ENCODE measurements at regions not wholly inside any gene's neighbourhood (a gene's known extent, or its start where the extent isn't known, plus 50 kb on each side); places are given as distances from the start of the nearest gene placed in this dataset.
A peak's percentile ranks its signal among the peaks of the same experiment; 100 is the strongest.
"Not testable (repeated sequence)": the region's sequence is repeated elsewhere in the genome, so short reads cannot be mapped to it uniquely, and the experiment has no call there.

GRCh38 chr2:12624905-12625598, 91.7 kb upstream of the TRIB2 start:
- Histone ChIP-seq H3K9me3 (ENCODE audit: low read depth) (no peaks in the 10 kb centered on the region), H3K9ac (no peak overlapping the region), H4K20me1 (ENCODE audit: low read depth) (no peaks in the 10 kb centered on the region), H3K27ac (peak overlapping the region; percentile 42), H3K4me3 (no peak overlapping the region), H3K4me2 (peak overlapping the region; percentile 61), H3F3A (ENCODE audit: low read depth) (peaks cover 14% of the 10 kb centered on the region), H3K27me3 (no peaks in the 10 kb centered on the region), H2AFZ (replicated peaks) (no peak overlapping the region), H3K4me1 (peaks cover 14% of the 10 kb centered on the region), H3K36me3 (no peaks in the 10 kb centered on the region), H3K79me2 (ENCODE audit: low read depth) (no peaks in the 10 kb centered on the region)
- Mint-ChIP-seq H3K4me1 (peaks cover 14% of the 10 kb centered on the region), H3K4me3 (no peak overlapping the region), H3K9me3 (no peaks in the 10 kb centered on the region), H3K27ac (no peak overlapping the region), H3K27me3 (ENCODE audit: insufficient read depth, low read depth) (no peaks in the 10 kb centered on the region), H3K36me3 (no peaks in the 10 kb centered on the region)
- TF ChIP-seq CTCF (IDR thresholded peaks at IDR 0.05) (no peak), EZH2 (IDR thresholded peaks at IDR 0.05) (no peak), EZH2phosphoT487 (IDR thresholded peaks at IDR 0.05) (no peak)
- peak; percentile 67 for DNase-seq (ENCODE audit: low spot score)

DNA sequence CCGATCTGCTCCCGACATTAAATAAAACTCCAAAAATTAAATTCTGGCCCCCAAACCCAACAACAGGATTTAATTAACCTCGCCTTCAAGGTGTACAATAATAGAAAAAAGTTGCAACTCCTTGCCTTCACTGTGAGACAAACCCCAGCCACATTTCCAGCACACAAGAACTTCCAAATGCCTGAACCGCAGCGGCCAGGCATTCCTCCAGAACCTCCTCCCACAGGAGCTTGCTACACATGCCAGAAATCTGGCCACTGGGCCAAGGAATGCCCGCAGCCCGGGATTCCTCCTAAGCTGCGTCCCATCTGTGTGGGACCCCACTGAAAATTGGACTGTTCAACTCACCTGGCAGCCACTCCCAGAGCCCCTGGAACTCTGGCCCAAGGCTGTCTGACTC, 88.2 kb upstream of the TRIB2 start:
- Histone ChIP-seq H3F3A (ENCODE audit: low read depth) (peaks cover 14% of the 10 kb centered on the region), H3K4me1 (peaks cover 14% of the 10 kb centered on the region)
- H3K4me2 ChIP-seq; H4K20me1 ChIP-seq (ENCODE audit: low read depth); H3K9me3 ChIP-seq (ENCODE audit: low read depth); H3K9ac ChIP-seq; H3K36me3 ChIP-seq; H3K79me2 ChIP-seq (ENCODE audit: low read depth); H3K27ac ChIP-seq; H2AFZ ChIP-seq (replicated peaks); H3K4me3 ChIP-seq; H3K27me3 ChIP-seq; H3K27me3 Mint-ChIP-seq (ENCODE audit: insufficient read depth, low read depth); H3K4me3 Mint-ChIP-seq; H3K27ac Mint-ChIP-seq; DNase-seq (ENCODE audit: low spot score); H3K9me3 Mint-ChIP-seq; H3K36me3 Mint-ChIP-seq: not testable (repeated sequence)
- H3K4me1 Mint-ChIP-seq = peaks cover 14% of the 10 kb centered on the region

GRCh38 chr2:12636837-12637581, 79.7 kb upstream of the TRIB2 start:
- Histone ChIP-seq H3F3A (ENCODE audit: low read depth) (no peaks in the 10 kb centered on the region), H3K9ac (no peak overlapping the region), H3K9me3 (ENCODE audit: low read depth) (no peaks in the 10 kb centered on the region), H3K4me2 (no peak overlapping the region), H3K79me2 (ENCODE audit: low read depth) (no peaks in the 10 kb centered on the region), H3K36me3 (no peaks in the 10 kb centered on the region), H3K27me3 (no peaks in the 10 kb centered on the region), H4K20me1 (ENCODE audit: low read depth) (no peaks in the 10 kb centered on the region), H3K27ac (no peak overlapping the region), H3K4me1 (no peaks in the 10 kb centered on the region), H3K4me3 (no peak overlapping the region), H2AFZ (replicated peaks) (no peak overlapping the region)
- TF ChIP-seq CTCF (IDR thresholded peaks at IDR 0.05) (no peak), EZH2 (IDR thresholded peaks at IDR 0.05) (no peak), EZH2phosphoT487 (IDR thresholded peaks at IDR 0.05) (no peak)
- H3K27me3 Mint-ChIP-seq (ENCODE audit: insufficient read depth, low read depth) = peaks cover 4% of the 10 kb centered on the region
- H3K4me1 Mint-ChIP-seq = no peaks in the 10 kb centered on the region
- H3K36me3 Mint-ChIP-seq = no peaks in the 10 kb centered on the region
- H3K9me3 Mint-ChIP-seq = peaks cover 2% of the 10 kb centered on the region
- H3K4me3 Mint-ChIP-seq = no peak overlapping the region
- no peak overlapping the region for H3K27ac Mint-ChIP-seq
- DNase-seq (ENCODE audit: low spot score) = no peak

DNA sequence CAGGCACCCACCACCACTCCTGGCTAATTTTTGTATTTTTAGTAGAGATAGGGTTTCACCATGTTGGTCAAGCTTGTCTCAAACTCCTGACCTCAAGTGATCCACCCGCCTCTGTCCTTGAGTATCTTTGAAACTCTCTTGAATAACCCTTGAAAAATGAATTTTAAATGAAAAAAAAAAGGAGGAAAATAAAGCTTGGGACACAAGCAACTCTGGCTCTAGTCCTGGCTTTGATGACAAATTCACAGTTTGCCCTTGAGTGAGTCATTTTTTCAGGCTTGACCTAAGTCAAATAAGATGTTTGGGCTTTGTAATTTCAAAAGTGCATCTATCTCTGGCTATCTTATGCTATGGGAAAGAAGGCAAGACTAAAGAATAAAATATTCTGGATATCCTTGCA, 79.0 kb upstream of the TRIB2 start:
- H3F3A ChIP-seq (ENCODE audit: low read depth) = no peaks in the 10 kb centered on the region
- no peak overlapping the region for H2AFZ ChIP-seq (replicated peaks)
- H3K79me2 ChIP-seq (ENCODE audit: low read depth) = no peaks in the 10 kb centered on the region
- no peaks in the 10 kb centered on the region for H3K4me1 Mint-ChIP-seq
- peaks cover 4% of the 10 kb centered on the region for H3K27me3 Mint-ChIP-seq (ENCODE audit: insufficient read depth, low read depth)
- H3K4me1 ChIP-seq = no peaks in the 10 kb centered on the region
- H3K9ac ChIP-seq = no peak overlapping the region
- H3K27me3 ChIP-seq = no peaks in the 10 kb centered on the region
- H3K36me3 ChIP-seq = no peaks in the 10 kb centered on the region
- H3K4me2 ChIP-seq = no peak overlapping the region
- no peak for DNase-seq (ENCODE audit: low spot score)
- TF ChIP-seq EZH2phosphoT487 (IDR thresholded peaks at IDR 0.05) (no peak), EZH2 (IDR thresholded peaks at IDR 0.05) (no peak), CTCF (IDR thresholded peaks at IDR 0.05) (no peak)
- H3K27ac ChIP-seq = no peak overlapping the region
- H3K9me3 ChIP-seq (ENCODE audit: low read depth) = no peaks in the 10 kb centered on the region
- H3K4me3 ChIP-seq = no peak overlapping the region
- H3K4me3 Mint-ChIP-seq = no peak overlapping the region
- no peaks in the 10 kb centered on the region for H3K9me3 Mint-ChIP-seq
- H3K36me3 Mint-ChIP-seq = no peaks in the 10 kb centered on the region
- no peak overlapping the region for H3K27ac Mint-ChIP-seq
- no peaks in the 10 kb centered on the region for H4K20me1 ChIP-seq (ENCODE audit: low read depth)
